Uterus (tissue), 2 donors: ENCODE measurements at regions not wholly inside any gene's neighbourhood (a gene's known extent, or its start where the extent isn't known, plus 50 kb on each side); places are given as distances from the start of the nearest gene placed in this dataset.

Experiments used
- CTCF ChIP-seq, 4 experiments: fragments of 200-600 bp in 2 of 4; fragments of 450-650 bp in 2 of 4; sonication (generic) in 2 of 4; IDR thresholded peaks; one replicate each; pipeline ENCODE4 v1.5.1; 2016 to 2019; ENCODE audit warnings: antibody characterized with exemption in 4 of 4, mild to moderate bottlenecking in 2 of 4, moderate library complexity in 1 of 4
- POLR2A ChIP-seq, 2 donors: fragments of 450-650 bp; IDR thresholded peaks; one replicate each; pipeline ENCODE4 v1.6.1; 2016; ENCODE audit warnings: antibody characterized with exemption in 2 of 2, mild to moderate bottlenecking in 1 of 2, moderate library complexity in 1 of 2

GRCh38 chr6:55937951-55938690 is 62.7 kb upstream of the BMP5 start:
- TF ChIP-seq POLR2A (IDR thresholded peaks at IDR 0.05) (no peak), CTCF (IDR thresholded peaks at IDR 0.05) (no peak)
